SK-MEL-5 (cell line): ENCODE measurements at regions not wholly inside any gene's neighbourhood (a gene's known extent, or its start where the extent isn't known, plus 50 kb on each side); places are given as distances from the start of the nearest gene placed in this dataset.
"Not testable (repeated sequence)": the region's sequence is repeated elsewhere in the genome, so short reads cannot be mapped to it uniquely, and the experiment has no call there.

Source experiments
- DNase-seq: peaks from one replicate; pipeline ENCODE4 v3.0.0-alpha.2; 2016; ENCODE audit warnings: low read depth, low spot score
- in situ Hi-C: cut with HindIII; loops from 2 replicates; pipeline ENCODE4 v1.10.0; 2016; ENCODE audit warnings: low sequenced_read_pairs, high pct_unique_total_duplicates, low pct_unique_long_range_greater_than_20kb
- small RNA-seq, 2 experiments: library from RNA; depleted of rRNA; stranded (forward); fragments of <200 nt; gene quantifications; one replicate each; pipeline ENCODE3, GENCODE V24; 2014

DNA sequence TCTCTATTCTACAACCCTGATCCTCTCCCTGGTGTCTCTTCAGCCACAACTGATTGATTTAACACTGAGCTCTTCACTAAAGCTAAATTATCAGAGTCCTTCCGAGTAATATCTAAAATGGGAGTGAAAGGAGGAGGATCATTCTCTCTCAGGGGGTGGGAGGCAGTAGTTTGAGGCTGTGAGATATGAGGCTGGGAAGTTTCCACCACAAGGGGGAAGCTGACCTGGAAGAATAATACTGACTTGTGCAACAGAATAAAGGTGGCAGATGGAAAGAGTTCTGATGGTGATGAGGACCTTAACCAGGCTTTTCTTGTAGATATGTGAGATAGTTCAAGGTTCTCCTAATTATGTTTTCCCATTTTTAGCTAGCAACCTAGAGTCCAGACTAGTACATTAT lies 118.1 kb upstream of the ERV3-1 start:
- DNase-seq, in situ Hi-C loops: not testable (repeated sequence)

DNA sequence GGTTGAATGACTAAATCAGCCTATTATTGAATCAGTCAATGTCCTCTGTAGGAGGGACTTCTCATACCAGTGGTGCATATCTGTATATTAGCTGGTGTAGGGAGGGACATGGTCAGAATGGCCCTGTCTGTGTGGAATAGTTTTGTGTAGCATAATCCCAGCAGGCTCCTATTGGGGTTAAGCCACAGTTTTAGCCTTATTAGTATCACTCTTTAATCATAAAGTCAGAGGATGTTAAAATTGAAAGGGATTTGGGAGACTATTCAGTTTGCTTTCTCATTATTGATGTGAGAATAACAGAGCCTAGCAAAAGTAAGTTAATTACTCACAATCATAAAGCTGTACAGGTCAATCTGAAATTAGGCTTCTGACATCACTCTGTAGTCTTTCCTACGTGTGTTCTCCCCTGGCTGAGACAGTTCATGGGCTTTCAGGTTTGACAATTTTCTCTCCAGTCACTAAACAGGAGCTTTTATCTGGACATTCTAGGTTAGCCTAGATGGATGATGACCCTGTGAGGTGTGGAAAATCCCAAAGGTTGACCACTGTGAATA lies 99.2 kb upstream of the ERV3-1 start:
- DNase-seq, in situ Hi-C loops: not testable (repeated sequence)

DNA sequence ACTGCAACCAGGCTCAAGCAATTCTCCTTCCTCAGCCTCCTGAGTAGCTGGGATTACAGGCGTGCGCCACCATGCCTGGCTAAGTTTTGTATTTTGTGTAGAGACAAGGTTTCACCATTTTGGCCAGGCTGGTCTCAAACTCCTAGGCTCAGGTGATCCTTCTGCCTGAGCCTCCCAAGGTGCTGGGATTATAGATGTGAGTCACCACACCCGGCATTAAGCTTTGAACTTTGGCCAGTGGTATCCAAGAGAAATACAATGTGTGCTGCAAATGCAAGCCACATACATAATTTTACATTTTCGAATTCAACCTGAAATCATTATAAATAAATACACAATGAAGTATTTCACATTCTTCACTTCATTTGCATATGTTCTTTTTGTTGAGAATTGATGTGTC lies 94.0 kb upstream of the ERV3-1 start:
- in situ Hi-C loops: not testable (repeated sequence)

DNA sequence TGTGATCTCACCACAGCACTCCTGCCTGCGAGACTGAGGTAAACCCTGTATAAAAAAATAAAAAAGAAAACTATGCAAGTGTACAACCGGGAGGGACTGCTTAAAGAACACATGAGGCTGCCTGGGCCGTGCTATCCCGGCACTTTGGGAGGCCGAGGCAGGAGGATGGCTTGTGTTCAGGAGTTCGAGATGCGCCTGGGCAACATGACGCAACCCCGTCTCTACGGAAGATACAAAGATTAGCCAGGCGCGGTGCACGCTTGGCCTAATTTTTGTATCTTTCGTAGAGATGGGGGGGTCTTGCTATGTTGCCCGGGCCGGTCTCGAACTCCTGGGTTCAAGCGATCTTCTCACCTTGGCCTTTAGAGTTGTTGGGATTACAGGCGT lies 75.2 kb upstream of the ERV3-1 start:
- in situ Hi-C loops, DNase-seq: not testable (repeated sequence)

More for the DNA sequence above, 94.0 kb upstream of the ERV3-1 start:
- not testable (repeated sequence) for DNase-seq

DNA sequence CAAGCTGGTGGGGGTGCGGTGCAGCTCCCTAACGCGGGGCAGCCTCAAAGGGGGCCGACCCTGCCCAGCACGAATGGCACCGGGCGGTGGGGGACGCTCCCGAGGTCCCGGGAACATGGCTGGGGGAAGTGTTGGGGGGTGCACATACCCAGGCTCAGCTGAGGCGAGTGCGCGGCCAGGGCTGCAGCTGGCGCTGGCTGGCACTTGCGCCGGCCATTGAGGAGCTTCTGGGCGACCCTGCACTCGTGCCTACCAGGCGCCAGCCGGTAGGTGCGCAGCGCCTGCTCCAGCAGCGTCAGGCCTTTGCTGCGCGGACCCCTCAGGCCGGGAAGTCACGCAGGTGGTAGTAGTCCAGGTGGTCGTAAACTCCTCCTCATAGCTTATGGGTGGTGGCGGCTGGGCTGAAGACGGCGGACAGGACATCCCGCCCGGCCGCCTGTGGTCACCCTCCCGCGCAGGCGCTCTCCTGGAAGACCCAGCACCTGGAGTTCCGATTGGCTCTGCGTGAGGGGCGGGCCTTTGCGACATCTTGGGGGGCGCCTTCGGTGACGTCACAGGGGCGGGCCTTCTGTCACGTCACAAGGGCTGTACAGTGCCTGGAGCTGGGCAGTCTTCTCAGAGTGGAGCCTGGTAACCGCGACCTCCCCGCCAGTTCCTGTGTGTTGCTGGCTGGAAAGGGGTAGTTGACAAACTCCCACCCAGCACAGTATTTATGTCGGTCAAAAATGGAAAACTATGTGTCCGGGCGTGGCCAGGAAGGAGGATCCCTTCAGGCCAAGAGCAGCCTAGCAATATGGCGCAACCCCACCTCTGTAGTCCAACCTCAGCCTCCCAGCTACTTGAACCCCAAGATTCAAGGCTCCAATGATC lies 74.5 kb upstream of the ERV3-1 start:
- peak; percentile 95 for DNase-seq
- in situ Hi-C loops: not testable (repeated sequence)

DNA sequence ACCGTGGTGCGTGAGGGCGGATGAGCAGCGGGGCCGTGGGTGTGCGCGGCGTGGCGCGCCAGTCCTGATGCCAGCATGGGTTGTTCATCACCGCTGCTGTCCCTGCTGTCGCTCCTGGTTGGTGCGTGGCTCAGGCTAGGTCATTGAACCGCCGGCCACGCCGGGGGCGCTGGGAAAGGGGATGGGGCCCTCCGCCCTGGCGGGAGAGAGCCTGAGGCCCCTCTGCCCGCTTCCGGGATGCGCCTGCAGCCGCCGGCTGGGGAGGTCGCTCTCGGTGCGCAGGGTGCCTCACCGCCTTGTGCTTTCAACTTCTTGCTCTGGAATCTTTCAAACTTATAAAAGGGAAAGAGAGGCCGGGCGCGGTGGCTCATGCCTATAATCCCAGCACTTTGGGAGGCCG lies 68.5 kb upstream of the ERV3-1 start:
- in situ Hi-C loops, DNase-seq: not testable (repeated sequence)

DNA sequence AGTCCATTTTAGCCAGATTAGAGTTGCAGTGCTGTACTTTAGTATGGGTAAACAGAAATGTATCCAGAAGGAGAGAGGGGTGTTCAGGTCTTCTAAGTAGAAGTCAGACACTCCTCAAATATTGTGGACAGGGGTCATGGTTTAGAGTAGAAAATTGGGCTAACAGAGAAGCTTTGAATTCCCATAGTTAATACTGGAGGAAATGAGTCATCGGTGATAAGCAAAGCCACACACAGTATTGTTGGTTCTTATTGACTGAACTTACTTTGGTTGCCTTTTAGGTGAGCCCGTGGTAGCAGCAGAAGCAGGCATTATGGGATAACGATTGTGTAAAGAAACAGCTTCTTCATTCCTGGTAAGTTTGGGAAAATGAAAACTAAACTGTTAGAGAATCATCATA lies 66.7 kb upstream of the ERV3-1 start:
- in situ Hi-C loops, DNase-seq: not testable (repeated sequence)

DNA sequence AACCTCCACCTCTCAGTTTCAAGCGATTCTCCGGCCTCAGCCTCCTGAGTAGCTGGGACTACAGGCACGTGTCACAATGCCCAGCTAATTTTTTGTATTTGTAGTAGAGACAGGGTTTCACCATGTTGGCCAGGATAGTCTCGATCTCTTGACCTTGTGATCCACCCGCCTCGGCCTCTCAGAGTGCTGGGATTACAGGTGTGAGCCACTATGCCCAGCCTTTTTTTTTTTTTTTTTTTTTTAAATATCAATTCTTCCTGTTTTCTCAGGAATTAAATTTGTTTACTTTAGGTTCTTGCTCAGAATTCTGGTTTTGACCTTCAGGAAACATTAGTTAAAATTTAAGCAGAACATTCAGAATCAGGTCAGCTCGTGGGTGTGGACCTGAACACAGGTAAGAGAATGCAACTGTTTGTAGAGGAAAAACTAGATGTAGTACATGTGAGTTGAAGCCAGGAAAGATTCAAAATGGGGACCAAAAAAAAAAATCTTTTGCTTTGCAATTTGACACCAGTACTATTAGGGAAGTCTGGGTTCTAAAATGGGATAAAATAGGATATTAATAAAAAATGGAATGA lies 65.5 kb upstream of the ERV3-1 start:
- in situ Hi-C loops, DNase-seq: not testable (repeated sequence)

DNA sequence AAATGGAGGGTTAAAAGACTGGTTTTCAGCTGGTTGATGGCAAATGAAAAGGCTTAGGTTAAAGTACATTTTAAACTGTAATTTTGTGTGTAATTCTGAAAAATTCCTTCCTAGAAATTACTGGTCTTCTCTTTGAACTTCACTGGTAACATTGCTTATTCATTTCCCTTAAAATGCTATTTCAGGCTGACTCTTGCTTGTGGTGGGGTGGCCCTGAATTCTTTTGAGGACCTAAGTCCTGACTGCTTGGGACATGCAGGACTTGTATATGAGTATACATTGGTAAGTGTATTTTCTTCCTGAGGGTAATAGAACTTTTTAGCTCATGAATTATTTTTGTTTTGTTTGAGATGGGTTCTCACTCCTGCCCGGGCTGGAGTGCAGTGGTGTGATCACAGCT lies 63.0 kb upstream of the ERV3-1 start:
- DNase-seq, in situ Hi-C loops: not testable (repeated sequence)

DNA sequence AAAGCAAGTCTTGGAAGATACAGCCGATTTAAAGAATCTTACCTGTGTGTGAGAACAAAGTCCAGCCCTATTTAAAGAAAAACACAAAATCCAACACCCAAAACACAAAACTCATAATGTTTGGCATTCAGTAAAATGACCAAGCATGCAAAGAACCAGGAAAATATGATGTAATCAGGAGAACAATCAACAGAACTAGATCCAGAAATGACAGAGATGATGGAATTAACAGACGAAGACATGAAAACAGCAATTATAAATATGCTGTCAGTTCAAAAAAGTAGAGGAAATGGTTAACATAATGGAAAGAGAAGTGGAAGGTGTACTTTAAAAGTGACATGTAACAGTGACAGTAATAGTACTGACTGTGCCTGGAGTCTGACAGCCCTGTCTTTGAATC lies 56.1 kb upstream of the ERV3-1 start:
- in situ Hi-C loops, DNase-seq: not testable (repeated sequence)

DNA sequence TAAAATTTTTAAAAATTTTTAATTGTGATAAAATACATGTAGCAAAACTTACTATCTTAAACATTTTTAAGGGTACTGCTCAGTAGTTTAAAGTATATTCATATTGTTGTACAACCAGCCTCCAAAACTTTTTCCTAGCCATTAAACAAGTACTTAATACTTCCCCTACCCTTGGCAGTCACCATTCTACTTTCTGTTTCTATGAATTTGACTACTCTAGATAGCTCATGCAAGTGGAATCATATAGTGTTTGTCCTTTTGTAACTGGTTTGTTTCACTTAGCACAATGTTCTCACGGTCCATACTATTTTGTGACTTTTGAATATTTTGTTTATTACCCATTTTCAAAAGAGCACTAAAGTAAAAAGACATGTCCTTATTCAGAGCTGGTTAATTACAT lies 52.8 kb upstream of the ERV3-1 start:
- in situ Hi-C loops, DNase-seq: not testable (repeated sequence)

Small RNA genes lying in the stretch of these regions (small RNA-seq; reads per million reads assigned to genes)
- gene AC104073.1: 0 reads per million in 2 experiments
- 0 reads per million in 2 experiments for gene SNORA15B-1
- 0 to 0.21 reads per million in 2 experiments for gene SNORA22C
